ENCODE measurements at regions not wholly inside any gene's neighbourhood (a gene's known extent, or its start where the extent isn't known, plus 50 kb on each side); places are given as distances from the start of the nearest gene placed in this dataset.

DNA sequence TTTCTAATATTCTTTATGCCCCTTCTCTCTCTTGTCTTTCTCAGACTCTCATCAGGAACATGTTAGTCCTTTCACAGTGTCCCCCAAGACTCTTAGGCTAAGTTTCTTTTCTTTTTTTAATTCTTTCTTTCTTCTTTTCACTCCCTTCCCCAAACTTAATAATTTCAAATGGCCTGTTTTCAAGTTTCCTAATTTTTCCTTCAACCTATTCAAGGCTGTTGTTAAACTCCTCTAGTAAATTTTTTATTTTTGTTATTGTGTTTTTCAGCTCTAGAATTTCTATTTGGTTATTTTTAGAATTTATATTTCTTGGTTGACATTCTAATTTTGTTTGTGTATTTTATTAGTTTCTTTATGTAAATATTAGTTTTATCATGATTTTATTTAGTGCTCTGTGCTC is 236.6 kb upstream of the GYPC start:
- TF ChIP-seq, protein P1, sequence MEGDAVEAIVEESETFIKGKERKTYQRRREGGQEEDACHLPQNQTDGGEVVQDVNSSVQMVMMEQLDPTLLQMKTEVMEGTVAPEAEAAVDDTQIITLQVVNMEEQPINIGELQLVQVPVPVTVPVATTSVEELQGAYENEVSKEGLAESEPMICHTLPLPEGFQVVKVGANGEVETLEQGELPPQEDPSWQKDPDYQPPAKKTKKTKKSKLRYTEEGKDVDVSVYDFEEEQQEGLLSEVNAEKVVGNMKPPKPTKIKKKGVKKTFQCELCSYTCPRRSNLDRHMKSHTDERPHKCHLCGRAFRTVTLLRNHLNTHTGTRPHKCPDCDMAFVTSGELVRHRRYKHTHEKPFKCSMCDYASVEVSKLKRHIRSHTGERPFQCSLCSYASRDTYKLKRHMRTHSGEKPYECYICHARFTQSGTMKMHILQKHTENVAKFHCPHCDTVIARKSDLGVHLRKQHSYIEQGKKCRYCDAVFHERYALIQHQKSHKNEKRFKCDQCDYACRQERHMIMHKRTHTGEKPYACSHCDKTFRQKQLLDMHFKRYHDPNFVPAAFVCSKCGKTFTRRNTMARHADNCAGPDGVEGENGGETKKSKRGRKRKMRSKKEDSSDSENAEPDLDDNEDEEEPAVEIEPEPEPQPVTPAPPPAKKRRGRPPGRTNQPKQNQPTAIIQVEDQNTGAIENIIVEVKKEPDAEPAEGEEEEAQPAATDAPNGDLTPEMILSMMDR (IDR thresholded peaks at IDR 0.05; ENCODE audit: borderline replicate concordance, insufficient read depth, low read depth, low read length): no peak
- H3K4me3 ChIP-seq (ENCODE audit: low read depth, low read length): no peak overlapping the region

DNA sequence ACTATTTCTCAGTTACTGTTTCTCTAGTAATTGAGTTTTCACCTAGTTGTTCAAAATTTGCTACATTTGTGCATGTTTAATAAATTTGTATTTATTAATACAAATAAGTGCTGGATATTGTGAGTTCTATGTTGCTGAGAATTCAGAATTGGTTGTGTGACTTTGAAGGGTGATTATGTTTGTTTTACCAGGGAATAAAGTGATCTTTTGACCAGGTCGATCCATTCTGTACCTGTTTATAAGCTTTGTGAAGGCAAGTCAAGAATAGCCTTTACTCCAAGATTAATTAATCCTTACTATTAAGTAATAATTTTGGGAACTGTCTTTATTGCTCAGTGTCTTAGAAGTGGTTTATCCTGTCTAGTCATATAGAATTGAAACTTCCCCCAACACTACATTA is 230.0 kb upstream of the GYPC start:
- no peak overlapping the region for H3K4me3 ChIP-seq (ENCODE audit: low read depth, low read length)
- TF ChIP-seq, protein P1 (IDR thresholded peaks at IDR 0.05; ENCODE audit: borderline replicate concordance, insufficient read depth, low read depth, low read length): no peak

DNA sequence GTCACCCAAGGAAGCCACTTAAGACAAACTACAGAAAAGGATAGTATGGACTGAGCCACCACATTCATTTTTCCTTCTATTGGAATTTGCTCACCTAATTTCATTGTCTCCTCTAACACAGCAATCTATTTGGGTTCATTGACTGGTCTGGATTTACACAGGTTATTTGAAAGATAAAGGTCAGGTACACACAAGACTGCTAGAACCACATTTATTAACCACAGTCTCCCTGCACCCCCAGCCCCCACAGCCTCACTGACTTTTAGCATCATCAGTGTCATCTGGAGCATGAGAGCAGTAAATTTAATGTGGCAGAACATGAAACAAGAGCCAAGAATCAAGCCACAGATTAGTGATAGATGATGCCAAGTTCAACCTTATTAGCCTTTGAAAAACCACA is 226.9 kb upstream of the GYPC start:
- no peak overlapping the region for H3K4me3 ChIP-seq (ENCODE audit: low read depth, low read length)
- TF ChIP-seq, protein P1 (IDR thresholded peaks at IDR 0.05; ENCODE audit: borderline replicate concordance, insufficient read depth, low read depth, low read length): no peak

DNA sequence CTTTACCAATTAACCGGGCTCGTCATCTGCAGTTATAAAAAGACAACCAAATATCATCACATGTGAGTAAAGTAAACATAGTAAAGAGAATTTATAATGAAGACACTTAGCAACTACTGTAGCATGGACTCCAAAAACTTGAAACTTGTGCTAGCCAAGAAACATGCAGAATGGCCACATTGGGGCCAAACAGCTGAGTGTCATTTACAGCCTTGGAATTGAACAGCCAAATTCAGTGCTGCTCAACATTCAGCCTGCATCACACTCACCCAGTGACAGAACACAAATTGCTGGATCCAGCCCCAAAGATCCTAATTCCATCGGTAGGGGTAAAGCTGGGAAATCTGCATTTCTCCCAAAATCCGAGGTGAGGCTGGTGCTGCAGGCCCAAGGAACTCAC is 224.8 kb upstream of the GYPC start:
- H3K4me3 ChIP-seq (ENCODE audit: low read depth, low read length): no peak overlapping the region
- TF ChIP-seq, protein P1 (IDR thresholded peaks at IDR 0.05; ENCODE audit: borderline replicate concordance, insufficient read depth, low read depth, low read length): no peak

DNA sequence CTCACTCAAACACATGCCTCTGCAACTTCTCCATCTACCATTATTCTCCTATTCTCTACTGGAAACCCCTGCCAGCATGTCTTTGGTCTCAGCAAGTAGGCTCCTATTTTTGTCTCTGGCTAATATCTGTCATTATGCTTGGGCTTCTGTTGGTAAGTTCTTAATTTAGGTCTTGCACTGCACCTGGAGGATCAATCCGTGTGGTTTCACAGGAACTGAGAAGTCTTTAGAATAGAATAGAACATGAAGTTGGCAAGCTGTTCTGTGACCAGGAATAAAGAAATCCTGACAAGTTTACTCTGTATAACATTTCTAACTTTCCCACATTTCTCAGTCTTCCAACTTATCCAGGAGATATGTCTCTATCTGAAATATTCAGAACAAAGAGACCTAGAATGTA is 219.5 kb upstream of the GYPC start:
- TF ChIP-seq, protein P1 (IDR thresholded peaks at IDR 0.05; ENCODE audit: borderline replicate concordance, insufficient read depth, low read depth, low read length): no peak
- no peak overlapping the region for H3K4me3 ChIP-seq (ENCODE audit: low read depth, low read length)

DNA sequence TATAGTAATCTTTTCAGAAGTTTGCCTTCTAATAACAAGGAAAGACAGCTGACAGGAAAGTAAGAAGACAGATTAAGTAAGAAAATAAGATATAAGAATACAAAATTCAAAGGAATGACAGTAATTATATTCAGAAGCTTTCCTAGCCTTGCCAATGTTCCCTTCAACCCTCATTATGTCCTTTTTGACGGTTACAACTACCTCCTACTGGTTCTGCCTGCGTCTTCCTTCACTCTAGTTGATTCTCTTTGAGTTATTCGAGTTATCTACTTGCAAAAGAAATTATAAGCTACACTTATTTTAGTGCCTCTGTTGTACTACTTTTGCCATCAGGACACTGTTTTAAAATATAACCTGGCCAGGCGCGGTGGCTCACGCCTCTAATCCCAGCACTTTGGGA is 218.9 kb upstream of the GYPC start:
- TF ChIP-seq, protein P1 (IDR thresholded peaks at IDR 0.05; ENCODE audit: borderline replicate concordance, insufficient read depth, low read depth, low read length): no peak

DNA sequence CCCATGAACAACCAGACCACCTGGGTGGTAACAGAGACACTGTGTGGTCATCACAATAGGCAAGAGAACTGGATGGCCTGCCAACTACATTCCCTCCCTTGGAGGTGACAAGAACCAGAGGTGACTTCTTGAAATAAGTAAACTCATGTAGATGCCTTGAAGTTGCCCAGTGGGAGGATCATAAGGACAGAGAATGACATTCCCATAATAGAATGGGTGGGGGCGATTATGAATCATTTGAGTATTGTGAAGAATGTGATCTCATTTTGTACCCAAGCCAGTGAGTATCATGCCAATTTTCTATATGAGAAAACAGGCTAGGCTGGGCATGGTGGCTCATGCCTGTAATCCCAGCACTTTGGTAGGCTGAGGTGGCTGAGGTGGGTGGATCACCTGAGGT is 211.4 kb upstream of the GYPC start:
- TF ChIP-seq, protein P1 (IDR thresholded peaks at IDR 0.05; ENCODE audit: borderline replicate concordance, insufficient read depth, low read depth, low read length): no peak

More for the DNA sequence above, 218.9 kb upstream of the GYPC start:
- no peak overlapping the region for H3K4me3 ChIP-seq (ENCODE audit: low read depth, low read length)

More for the DNA sequence above, 211.4 kb upstream of the GYPC start:
- H3K4me3 ChIP-seq (ENCODE audit: low read depth, low read length): no peak overlapping the region
